Activated naive CD4-positive, alpha-beta T cell treated with anti-CD3 and anti-CD28 coated beads, Interleukin-2, amount 50 U/mL, for 24 hours (primary cell): ENCODE measurements at regions not wholly inside any gene's neighbourhood (a gene's known extent, or its start where the extent isn't known, plus 50 kb on each side); places are given as distances from the start of the nearest gene placed in this dataset.

Experiments
- H3K27ac Mint-ChIP-seq: one replicate; pipeline ENCODE4 v1.8.0; 2021; ENCODE audit warnings: mild to moderate bottlenecking, mixed read lengths
- H3K27me3 Mint-ChIP-seq: one replicate; pipeline ENCODE4 v1.8.0; 2021; ENCODE audit warnings: mixed read lengths
- H3K36me3 Mint-ChIP-seq: one replicate; pipeline ENCODE4 v1.8.0; 2021; ENCODE audit warnings: mixed read lengths
- H3K4me1 Mint-ChIP-seq: one replicate; pipeline ENCODE4 v1.8.0; 2021; ENCODE audit warnings: mixed read lengths
- H3K4me3 Mint-ChIP-seq: one replicate; pipeline ENCODE4 v1.8.0; 2021; ENCODE audit warnings: mild to moderate bottlenecking, mixed read lengths
- H3K9me3 Mint-ChIP-seq: one replicate; pipeline ENCODE4 v1.8.0; 2021; ENCODE audit warnings: mixed read lengths

DNA sequence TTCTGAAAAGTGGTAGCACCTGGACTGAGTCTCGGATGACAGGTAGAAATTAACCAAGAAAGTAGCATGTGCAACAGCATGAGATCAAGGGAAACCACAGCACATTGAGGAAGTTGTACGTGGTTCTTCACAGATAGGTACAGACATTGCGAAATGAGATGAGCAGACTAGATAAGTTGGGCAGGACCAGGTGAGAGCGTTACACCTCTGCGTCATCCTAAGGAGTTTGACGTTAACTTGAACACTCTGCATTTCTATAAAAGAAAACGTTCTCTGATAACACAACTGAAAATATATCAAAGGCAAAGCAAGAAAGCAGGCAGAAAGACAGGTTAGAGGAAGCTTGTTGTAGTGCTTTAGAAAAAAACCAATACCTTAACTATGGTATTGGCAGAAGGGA lies 98.5 kb upstream of the RASSF8 start:
- H3K9me3 Mint-ChIP-seq: no peaks in the 10 kb centered on the region
- no peak overlapping the region for H3K27ac Mint-ChIP-seq
- no peak overlapping the region for H3K4me3 Mint-ChIP-seq
- H3K4me1 Mint-ChIP-seq: peaks cover 21% of the 10 kb centered on the region
- peaks cover 9% of the 10 kb centered on the region for H3K27me3 Mint-ChIP-seq
- peaks cover 2% of the 10 kb centered on the region for H3K36me3 Mint-ChIP-seq

GRCh38 chr12:25861226-25861625 lies 97.3 kb upstream of the RASSF8 start:
- H3K4me1 Mint-ChIP-seq: peaks cover 21% of the 10 kb centered on the region
- no peak overlapping the region for H3K27ac Mint-ChIP-seq
- no peaks in the 10 kb centered on the region for H3K36me3 Mint-ChIP-seq
- peaks cover 3% of the 10 kb centered on the region for H3K27me3 Mint-ChIP-seq
- H3K9me3 Mint-ChIP-seq: no peaks in the 10 kb centered on the region
- no peak overlapping the region for H3K4me3 Mint-ChIP-seq

GRCh38 chr12:25864306-25865276 lies 93.9 kb upstream of the RASSF8 start:
- Mint-ChIP-seq H3K4me1 (peaks cover 13% of the 10 kb centered on the region), H3K9me3 (peaks cover 12% of the 10 kb centered on the region), H3K27ac (no peak overlapping the region), H3K27me3 (peaks cover 3% of the 10 kb centered on the region), H3K4me3 (no peak overlapping the region), H3K36me3 (peaks cover 2% of the 10 kb centered on the region)

- Mint-ChIP-seq H3K4me1 (no peaks in the 10 kb centered on the region), H3K27ac (no peak overlapping the region), H3K36me3 (peaks cover 2% of the 10 kb centered on the region), H3K27me3 (peaks cover 2% of the 10 kb centered on the region), H3K9me3 (peaks cover 12% of the 10 kb centered on the region), H3K4me3 (no peak overlapping the region)
These were observed 91.7 kb upstream of the RASSF8 start for GRCh38 chr12:25866586-25867378.

DNA sequence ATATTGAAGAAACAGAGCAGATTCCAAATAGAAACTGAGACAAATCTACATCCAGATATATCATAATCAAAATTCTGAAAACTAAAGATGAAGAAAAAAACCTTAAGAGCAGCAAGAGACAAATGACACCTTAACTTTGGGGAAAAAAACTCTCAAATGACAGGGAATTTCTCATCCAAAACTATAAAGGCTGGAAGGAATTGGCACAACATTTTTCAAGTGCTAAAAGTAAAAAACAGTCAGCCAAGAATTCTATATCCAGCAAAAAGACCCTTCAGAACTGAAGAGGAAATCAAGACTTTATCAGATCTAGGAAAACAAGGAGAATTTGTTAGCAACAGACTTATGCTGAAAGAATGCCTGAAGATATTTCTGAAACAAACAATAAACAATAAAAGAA lies 90.3 kb upstream of the RASSF8 start:
- H3K4me1 Mint-ChIP-seq: no peaks in the 10 kb centered on the region
- H3K36me3 Mint-ChIP-seq: peaks cover 2% of the 10 kb centered on the region
- peaks cover 12% of the 10 kb centered on the region for H3K9me3 Mint-ChIP-seq
- no peak overlapping the region for H3K27ac Mint-ChIP-seq
- peaks cover 3% of the 10 kb centered on the region for H3K27me3 Mint-ChIP-seq
- no peak overlapping the region for H3K4me3 Mint-ChIP-seq

DNA sequence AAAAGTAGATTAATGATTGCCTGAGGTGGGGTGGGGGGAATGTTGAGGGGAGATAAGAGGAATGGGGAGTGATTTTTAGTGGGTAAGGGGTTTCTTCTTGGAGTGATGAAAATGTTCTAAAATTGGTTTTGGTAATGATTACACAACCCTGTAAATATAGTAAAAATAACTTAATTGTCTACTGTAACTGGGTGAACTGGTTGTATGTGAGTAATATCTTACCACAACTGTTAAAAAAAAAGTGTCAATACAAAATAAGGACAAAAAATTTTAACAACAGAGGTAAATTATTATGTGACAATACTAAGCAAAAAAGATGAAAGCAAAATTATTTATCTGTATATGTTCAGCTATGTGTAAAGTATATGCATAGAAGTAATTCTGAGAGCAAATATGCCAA lies 86.3 kb upstream of the RASSF8 start:
- Mint-ChIP-seq H3K27me3 (peaks cover 2% of the 10 kb centered on the region), H3K27ac (no peak overlapping the region), H3K4me1 (no peaks in the 10 kb centered on the region), H3K9me3 (peaks cover 11% of the 10 kb centered on the region), H3K36me3 (peaks cover 2% of the 10 kb centered on the region), H3K4me3 (no peak overlapping the region)

GRCh38 chr12:25875661-25876060 lies 82.8 kb upstream of the RASSF8 start:
- Mint-ChIP-seq H3K4me1 (no peaks in the 10 kb centered on the region), H3K36me3 (no peaks in the 10 kb centered on the region), H3K27me3 (peaks cover 2% of the 10 kb centered on the region), H3K27ac (no peak overlapping the region), H3K9me3 (no peaks in the 10 kb centered on the region), H3K4me3 (no peak overlapping the region)

GRCh38 chr12:25876383-25877045 lies 82.0 kb upstream of the RASSF8 start:
- H3K27me3 Mint-ChIP-seq: peaks cover 2% of the 10 kb centered on the region
- H3K4me3 Mint-ChIP-seq: no peak overlapping the region
- no peaks in the 10 kb centered on the region for H3K9me3 Mint-ChIP-seq
- no peaks in the 10 kb centered on the region for H3K4me1 Mint-ChIP-seq
- H3K27ac Mint-ChIP-seq: no peak overlapping the region
- H3K36me3 Mint-ChIP-seq: no peaks in the 10 kb centered on the region

DNA sequence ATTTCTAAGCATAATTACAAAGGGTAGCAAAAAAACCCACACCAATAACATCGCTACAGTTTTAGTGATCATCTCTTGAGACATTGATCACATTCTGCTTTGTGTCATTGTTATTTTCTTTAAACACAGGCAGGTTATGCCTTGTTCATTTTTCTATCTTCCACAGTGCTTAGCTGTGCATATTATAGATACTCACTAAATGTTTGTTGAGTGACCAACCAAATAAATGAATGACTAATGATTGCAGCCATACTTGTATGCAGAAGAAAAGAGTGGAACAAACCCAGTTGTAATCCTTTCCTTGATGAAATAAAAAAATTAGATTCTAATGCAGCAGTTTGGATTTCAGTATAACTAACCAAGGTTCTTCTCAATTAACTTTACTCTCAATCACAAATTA lies 81.0 kb upstream of the RASSF8 start:
- Mint-ChIP-seq H3K36me3 (no peaks in the 10 kb centered on the region), H3K4me1 (no peaks in the 10 kb centered on the region), H3K9me3 (no peaks in the 10 kb centered on the region), H3K27me3 (peaks cover 3% of the 10 kb centered on the region), H3K27ac (no peak overlapping the region), H3K4me3 (no peak overlapping the region)

GRCh38 chr12:25882266-25882665 lies 76.2 kb upstream of the RASSF8 start:
- Mint-ChIP-seq H3K9me3 (no peaks in the 10 kb centered on the region), H3K4me1 (no peaks in the 10 kb centered on the region), H3K27ac (no peak overlapping the region), H3K36me3 (no peaks in the 10 kb centered on the region), H3K27me3 (peaks cover 2% of the 10 kb centered on the region), H3K4me3 (no peak overlapping the region)

- Mint-ChIP-seq H3K27me3 (peaks cover 2% of the 10 kb centered on the region), H3K4me1 (no peaks in the 10 kb centered on the region), H3K4me3 (no peak overlapping the region), H3K27ac (no peak overlapping the region), H3K9me3 (no peaks in the 10 kb centered on the region), H3K36me3 (no peaks in the 10 kb centered on the region)
These were observed 75.2 kb upstream of the RASSF8 start for GRCh38 chr12:25883026-25883916.

DNA sequence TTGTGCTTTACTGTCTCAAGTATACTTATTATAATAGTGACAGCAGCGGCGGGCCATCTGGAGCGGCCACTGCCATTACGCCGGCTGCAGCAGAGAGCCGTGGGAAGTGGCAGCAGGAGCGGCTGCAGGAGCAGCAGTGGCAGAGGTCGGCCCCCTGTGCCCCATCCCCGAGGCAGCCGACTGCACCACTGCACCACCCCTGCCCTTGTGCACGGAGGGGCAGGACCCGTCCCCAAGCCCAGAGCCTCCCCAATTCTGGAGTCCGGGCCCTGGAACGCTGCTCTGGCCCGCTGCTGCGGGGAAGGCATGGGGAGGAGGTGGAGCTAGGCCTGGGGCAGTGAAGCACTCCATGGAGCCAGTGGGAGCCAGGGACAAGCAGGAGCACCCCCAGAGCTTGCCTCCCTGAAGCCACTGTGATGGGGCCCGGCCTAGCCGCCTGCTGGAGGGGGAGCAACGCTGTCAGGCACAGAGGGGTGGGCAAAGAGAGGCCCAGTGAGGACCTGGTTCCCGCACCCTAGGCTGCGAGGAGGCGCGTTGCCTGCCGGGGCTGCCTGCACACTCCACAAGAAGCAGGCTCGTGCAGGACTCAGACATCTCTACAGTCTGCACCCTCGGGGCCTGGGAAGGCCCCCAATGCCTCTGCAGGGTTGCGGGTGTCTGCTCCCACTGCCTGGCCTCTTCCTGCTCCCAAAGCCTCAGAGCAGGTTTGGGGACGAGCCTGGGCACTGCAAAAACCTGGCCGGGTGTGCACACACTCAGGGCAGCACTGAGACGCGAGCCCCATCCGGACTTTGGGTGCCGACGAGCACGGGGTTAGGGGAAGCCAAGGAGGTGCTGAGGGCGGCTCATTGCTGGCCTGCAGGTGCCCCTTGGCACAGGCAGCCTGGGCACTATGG lies 74.2 kb upstream of the RASSF8 start:
- no peaks in the 10 kb centered on the region for H3K36me3 Mint-ChIP-seq
- no peak overlapping the region for H3K27ac Mint-ChIP-seq
- no peaks in the 10 kb centered on the region for H3K4me1 Mint-ChIP-seq
- H3K9me3 Mint-ChIP-seq: no peaks in the 10 kb centered on the region
- peaks cover 2% of the 10 kb centered on the region for H3K27me3 Mint-ChIP-seq
- no peak overlapping the region for H3K4me3 Mint-ChIP-seq

DNA sequence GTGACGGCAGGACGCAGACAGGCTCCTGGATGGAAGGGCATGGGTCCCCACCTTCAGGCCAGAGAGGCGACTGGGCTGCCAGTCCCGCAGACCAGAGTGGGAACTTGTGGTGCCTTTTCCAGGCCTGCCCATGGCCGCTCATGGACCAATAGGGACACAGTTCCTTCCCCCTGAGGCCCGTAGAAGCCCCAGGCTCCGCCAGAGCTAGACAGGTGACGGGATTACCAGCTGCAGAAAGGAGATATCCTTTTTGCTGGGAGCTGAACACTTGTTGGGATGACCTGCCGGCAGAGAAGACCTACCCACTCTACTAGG lies 73.6 kb upstream of the RASSF8 start:
- peaks cover 2% of the 10 kb centered on the region for H3K27me3 Mint-ChIP-seq
- H3K27ac Mint-ChIP-seq: no peak overlapping the region
- H3K36me3 Mint-ChIP-seq: no peaks in the 10 kb centered on the region
- H3K4me3 Mint-ChIP-seq: no peak overlapping the region
- H3K9me3 Mint-ChIP-seq: no peaks in the 10 kb centered on the region
- H3K4me1 Mint-ChIP-seq: no peaks in the 10 kb centered on the region

DNA sequence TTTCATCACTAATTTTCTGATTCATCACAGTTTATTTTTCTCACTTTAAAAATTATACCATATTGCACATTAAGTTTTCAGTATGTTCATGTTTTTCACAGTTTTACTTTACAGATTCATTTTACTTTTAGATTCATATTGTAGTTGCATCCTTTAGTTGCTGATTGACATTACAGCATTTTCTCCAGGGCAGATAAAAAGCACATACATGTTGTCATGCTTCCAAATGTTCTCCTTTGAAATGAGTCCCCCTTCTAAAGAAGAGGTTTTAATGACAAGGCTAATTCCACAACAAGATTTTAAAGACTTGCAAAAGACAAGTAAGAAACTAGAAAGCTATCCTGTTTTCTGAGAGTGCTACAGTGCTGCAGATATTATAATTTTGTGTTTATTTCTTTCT lies 72.1 kb upstream of the RASSF8 start:
- Mint-ChIP-seq H3K27ac (no peak overlapping the region), H3K9me3 (no peaks in the 10 kb centered on the region), H3K4me1 (no peaks in the 10 kb centered on the region), H3K27me3 (peaks cover 2% of the 10 kb centered on the region), H3K36me3 (no peaks in the 10 kb centered on the region), H3K4me3 (no peak overlapping the region)
